GM23338 (cell line): ENCODE measurements at regions not wholly inside any gene's neighbourhood (a gene's known extent, or its start where the extent isn't known, plus 50 kb on each side); places are given as distances from the start of the nearest gene placed in this dataset.

Experiments used
- ATAC-seq: fragments of 200-7000 bp; cut with Tn5 transposase; 3 replicates; pipeline ENCODE4 v1.9.1; 2020
- DNase-seq: peaks from one replicate; pipeline ENCODE4 v3.0.0-alpha.2; 2015; ENCODE audit warnings: low spot score
- H2AFZ ChIP-seq: fragments of 200-600 bp; sonication (generic); 2 replicates; pipeline ENCODE4 v1.8.0; 2016; ENCODE audit warnings: antibody characterized with exemption, mild to moderate bottlenecking, moderate library complexity
- H3F3A ChIP-seq: fragments of 200-600 bp; sonication (generic); replicated peaks from 2 replicates; pipeline ENCODE4 v1.8.0; 2017; ENCODE audit warnings: antibody characterized with exemption, mixed run types, low read depth
- H3K27ac ChIP-seq: fragments of 200-600 bp; sonication (generic); 2 replicates; pipeline ENCODE4 v1.6.1; 2016; ENCODE audit warnings: low read depth
- H3K27me3 ChIP-seq: fragments of 200-600 bp; sonication (generic); 2 replicates; pipeline ENCODE4 v1.8.0; 2016; ENCODE audit warnings: mild to moderate bottlenecking, mixed run types, moderate library complexity; ENCODE audit not compliant: insufficient read depth
- H3K36me3 ChIP-seq: fragments of 200-600 bp; sonication (generic); 2 replicates; pipeline ENCODE4 v1.8.0; 2016; ENCODE audit warnings: mild to moderate bottlenecking; ENCODE audit not compliant: insufficient read depth
- H3K4me1 ChIP-seq: fragments of 200-600 bp; sonication (generic); 2 replicates; pipeline ENCODE4 v1.8.0; 2016; ENCODE audit warnings: mild to moderate bottlenecking, moderate library complexity; ENCODE audit not compliant: insufficient read depth
- H3K4me2 ChIP-seq: fragments of 200-600 bp; sonication (generic); 2 replicates; pipeline ENCODE4 v1.7.1; 2017; ENCODE audit warnings: mixed run types
- H3K4me3 ChIP-seq: fragments of 200-600 bp; sonication (generic); 2 replicates; pipeline ENCODE4 v1.6.1; 2016; ENCODE audit warnings: mixed run types
- H3K79me2 ChIP-seq: fragments of 200-600 bp; sonication (generic); replicated peaks from 2 replicates; pipeline ENCODE4 v1.8.0; 2017; ENCODE audit warnings: mild to moderate bottlenecking; ENCODE audit not compliant: insufficient read depth
- H3K9me2 ChIP-seq: fragments of 200-600 bp; sonication (generic); 2 replicates; pipeline ENCODE4 v1.8.0; 2017; ENCODE audit not compliant: insufficient read depth
- H4K20me1 ChIP-seq: fragments of 200-600 bp; sonication (generic); replicated peaks from 2 replicates; pipeline ENCODE4 v1.8.0; 2017; ENCODE audit warnings: mild to moderate bottlenecking; ENCODE audit not compliant: insufficient read depth
- H3K27ac Mint-ChIP-seq: 2 replicates; pipeline ENCODE4 v1.8.0; 2020; ENCODE audit warnings: inconsistent platforms, mild to moderate bottlenecking, moderate library complexity, mixed read lengths
- H3K27me3 Mint-ChIP-seq: 3 replicates; pipeline ENCODE4 v1.8.0; 2022; ENCODE audit warnings: low read depth, mild to moderate bottlenecking, moderate library complexity, mixed read lengths, inconsistent platforms; ENCODE audit not compliant: insufficient read depth, poor library complexity
- H3K36me3 Mint-ChIP-seq: 3 replicates; pipeline ENCODE4 v1.8.0; 2021; ENCODE audit warnings: low read depth, mild to moderate bottlenecking, inconsistent platforms, moderate library complexity, mixed read lengths
- H3K4me1 Mint-ChIP-seq: 3 replicates; pipeline ENCODE4 v1.8.0; 2020; ENCODE audit warnings: mild to moderate bottlenecking, inconsistent platforms, mixed read lengths
- H3K4me3 Mint-ChIP-seq: 3 replicates; pipeline ENCODE4 v1.8.0; 2021; ENCODE audit warnings: moderate library complexity, mild to moderate bottlenecking, inconsistent platforms, mixed read lengths
- H3K9me3 Mint-ChIP-seq: 3 replicates; pipeline ENCODE4 v1.8.0; 2020; ENCODE audit warnings: moderate library complexity, mild to moderate bottlenecking, inconsistent platforms, mixed read lengths
- CREB1 ChIP-seq: fragments of 250-450 bp; sonication (Bioruptor Pico); IDR thresholded peaks from 2 replicates; pipeline ENCODE4 v1.5.0; 2020; ENCODE audit warnings: low read depth, mild to moderate bottlenecking, moderate library complexity
- EZH2 ChIP-seq: fragments of 200-600 bp; sonication (generic); IDR thresholded peaks from one replicate; pipeline ENCODE4 v1.8.0; 2017; ENCODE audit warnings: antibody characterized with exemption, mild to moderate bottlenecking, low read depth; ENCODE audit not compliant: unreplicated experiment
- EZH2phosphoT487 ChIP-seq: fragments of 200-600 bp; sonication (generic); IDR thresholded peaks from one replicate; pipeline ENCODE4 v1.8.1; 2018; ENCODE audit warnings: antibody characterized with exemption; ENCODE audit not compliant: unreplicated experiment
- JUNB ChIP-seq: IDR thresholded peaks from one replicate; pipeline ENCODE4 v1.6.1; 2016; ENCODE audit warnings: antibody characterized with exemption; ENCODE audit not compliant: unreplicated experiment
- NANOG ChIP-seq: IDR thresholded peaks from 2 replicates; pipeline ENCODE4 v1.6.1; 2016; ENCODE audit warnings: antibody characterized with exemption, borderline replicate concordance
- POLR2AphosphoS5 ChIP-seq: IDR thresholded peaks from 2 replicates; pipeline ENCODE4 v1.6.1; 2016; ENCODE audit warnings: antibody characterized with exemption, low read depth
- STAT1 ChIP-seq: IDR thresholded peaks from one replicate; pipeline ENCODE4 v1.6.1; 2016; ENCODE audit warnings: antibody characterized with exemption; ENCODE audit not compliant: unreplicated experiment
- ZNF114 ChIP-seq: fragments of 250-450 bp; sonication (Bioruptor Pico); IDR thresholded peaks from 2 replicates; pipeline ENCODE4 v1.5.0; 2020; ENCODE audit warnings: mild to moderate bottlenecking, moderate library complexity
- TF ChIP-seq, protein P1 (sequence below), 2 experiments: fragments of 200-600 bp in 1 of 2; sonication (generic) in 1 of 2; conservative IDR thresholded peaks; 2 replicates each; pipeline versions ENCODE4 v1.5.1 to v1.6.1; 2016 to 2017; ENCODE audit warnings: antibody characterized with exemption in 2 of 2, low read depth in 2 of 2, mild to moderate bottlenecking in 2 of 2, moderate library complexity in 1 of 2
- TF ChIP-seq, protein P2 (sequence below): IDR thresholded peaks from 2 replicates; pipeline ENCODE4 v1.6.1; 2016; ENCODE audit warnings: antibody characterized with exemption
- TF ChIP-seq, protein P3 (sequence below): IDR thresholded peaks from one replicate; pipeline ENCODE4 v1.6.1; 2018; ENCODE audit warnings: antibody characterized with exemption; ENCODE audit not compliant: unreplicated experiment
- TF ChIP-seq, protein P4 (sequence below): fragments of 250-450 bp; sonication (Bioruptor Pico); IDR thresholded peaks from 2 replicates; pipeline ENCODE4 v1.5.0; 2020; ENCODE audit warnings: mild to moderate bottlenecking, moderate library complexity

DNA sequence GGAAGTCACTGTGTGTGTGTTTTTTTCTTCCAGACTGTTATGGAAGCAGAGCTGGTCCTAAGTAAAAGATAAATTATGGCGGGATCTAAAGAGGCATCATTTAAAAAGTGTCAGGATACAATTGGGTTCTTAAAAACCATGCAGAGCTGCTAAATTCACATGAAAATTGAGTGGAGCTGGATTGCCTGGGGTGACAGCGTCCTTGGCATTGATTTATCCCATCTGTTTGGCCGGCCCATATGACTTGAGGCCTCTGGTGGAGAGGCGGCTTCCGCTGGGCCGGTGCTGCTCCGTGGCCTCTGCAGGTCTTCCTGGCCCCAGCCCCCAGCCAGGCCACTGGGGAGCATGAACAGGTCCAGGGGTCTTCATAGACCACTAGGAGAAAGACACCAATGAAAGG, 165.5 kb downstream of the GLI2 start (continued):
- TF ChIP-seq CREB1, result no peak
- no peak for TF ChIP-seq STAT1
- TF ChIP-seq, protein P1, sequence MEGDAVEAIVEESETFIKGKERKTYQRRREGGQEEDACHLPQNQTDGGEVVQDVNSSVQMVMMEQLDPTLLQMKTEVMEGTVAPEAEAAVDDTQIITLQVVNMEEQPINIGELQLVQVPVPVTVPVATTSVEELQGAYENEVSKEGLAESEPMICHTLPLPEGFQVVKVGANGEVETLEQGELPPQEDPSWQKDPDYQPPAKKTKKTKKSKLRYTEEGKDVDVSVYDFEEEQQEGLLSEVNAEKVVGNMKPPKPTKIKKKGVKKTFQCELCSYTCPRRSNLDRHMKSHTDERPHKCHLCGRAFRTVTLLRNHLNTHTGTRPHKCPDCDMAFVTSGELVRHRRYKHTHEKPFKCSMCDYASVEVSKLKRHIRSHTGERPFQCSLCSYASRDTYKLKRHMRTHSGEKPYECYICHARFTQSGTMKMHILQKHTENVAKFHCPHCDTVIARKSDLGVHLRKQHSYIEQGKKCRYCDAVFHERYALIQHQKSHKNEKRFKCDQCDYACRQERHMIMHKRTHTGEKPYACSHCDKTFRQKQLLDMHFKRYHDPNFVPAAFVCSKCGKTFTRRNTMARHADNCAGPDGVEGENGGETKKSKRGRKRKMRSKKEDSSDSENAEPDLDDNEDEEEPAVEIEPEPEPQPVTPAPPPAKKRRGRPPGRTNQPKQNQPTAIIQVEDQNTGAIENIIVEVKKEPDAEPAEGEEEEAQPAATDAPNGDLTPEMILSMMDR (conservative IDR thresholded peaks at IDR 0.05; ENCODE audit: low read depth in 2 of 2), result no peak
- TF ChIP-seq EZH2phosphoT487, result no peak

DNA sequence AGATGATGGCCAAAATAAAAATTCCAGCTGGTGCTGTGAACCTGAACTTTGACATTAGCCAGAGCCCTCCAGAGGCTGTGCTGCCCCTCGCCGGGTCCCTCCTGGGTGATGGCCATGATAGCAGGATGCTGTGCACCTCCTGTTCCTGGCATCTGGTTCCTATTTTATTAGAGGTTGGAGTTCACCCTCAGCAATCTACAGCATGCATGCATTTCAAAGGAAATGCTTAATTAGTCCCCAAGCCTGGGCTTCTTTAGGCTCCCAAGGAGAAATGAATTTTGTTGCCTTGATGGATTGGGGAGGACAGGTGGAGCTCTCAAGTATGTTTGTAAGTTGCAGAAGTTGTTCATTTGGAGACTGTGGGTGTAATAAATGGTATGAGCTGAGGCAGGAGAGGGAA, 166.9 kb downstream of the GLI2 start:
- no peak for DNase-seq
- H3K36me3 Mint-ChIP-seq, result peaks cover 3% of the 10 kb centered on the region; the same call in 1 of the 3 replicates
- Histone ChIP-seq H3K36me3 (no peaks in the 10 kb centered on the region), H3F3A (peaks cover 4% of the 10 kb centered on the region; the same call in 1 of the 2 replicates), H4K20me1 (peaks cover 50% of the 10 kb centered on the region), H3K4me2 (no peak overlapping the region), H3K4me1 (peaks cover 34% of the 10 kb centered on the region), H3K27ac (no peak overlapping the region), H3K27me3 (no peaks in the 10 kb centered on the region), H3K79me2 (peaks cover 43% of the 10 kb centered on the region), H2AFZ (no peak overlapping the region), H3K4me3 (no peak overlapping the region), H3K9me2 (no peaks in the 10 kb centered on the region)
- ATAC-seq, result no peak
- H3K4me1 Mint-ChIP-seq, result peaks cover 64% of the 10 kb centered on the region
- TF ChIP-seq NANOG, result no peak
- TF ChIP-seq, protein P2, sequence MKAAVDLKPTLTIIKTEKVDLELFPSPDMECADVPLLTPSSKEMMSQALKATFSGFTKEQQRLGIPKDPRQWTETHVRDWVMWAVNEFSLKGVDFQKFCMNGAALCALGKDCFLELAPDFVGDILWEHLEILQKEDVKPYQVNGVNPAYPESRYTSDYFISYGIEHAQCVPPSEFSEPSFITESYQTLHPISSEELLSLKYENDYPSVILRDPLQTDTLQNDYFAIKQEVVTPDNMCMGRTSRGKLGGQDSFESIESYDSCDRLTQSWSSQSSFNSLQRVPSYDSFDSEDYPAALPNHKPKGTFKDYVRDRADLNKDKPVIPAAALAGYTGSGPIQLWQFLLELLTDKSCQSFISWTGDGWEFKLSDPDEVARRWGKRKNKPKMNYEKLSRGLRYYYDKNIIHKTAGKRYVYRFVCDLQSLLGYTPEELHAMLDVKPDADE, result no peak
- no peak for TF ChIP-seq ZNF114 (CRISPR knock-in tag)
- no peak for TF ChIP-seq JUNB
- no peak for TF ChIP-seq EZH2phosphoT487
- no peak for TF ChIP-seq EZH2
- TF ChIP-seq, protein P3, sequence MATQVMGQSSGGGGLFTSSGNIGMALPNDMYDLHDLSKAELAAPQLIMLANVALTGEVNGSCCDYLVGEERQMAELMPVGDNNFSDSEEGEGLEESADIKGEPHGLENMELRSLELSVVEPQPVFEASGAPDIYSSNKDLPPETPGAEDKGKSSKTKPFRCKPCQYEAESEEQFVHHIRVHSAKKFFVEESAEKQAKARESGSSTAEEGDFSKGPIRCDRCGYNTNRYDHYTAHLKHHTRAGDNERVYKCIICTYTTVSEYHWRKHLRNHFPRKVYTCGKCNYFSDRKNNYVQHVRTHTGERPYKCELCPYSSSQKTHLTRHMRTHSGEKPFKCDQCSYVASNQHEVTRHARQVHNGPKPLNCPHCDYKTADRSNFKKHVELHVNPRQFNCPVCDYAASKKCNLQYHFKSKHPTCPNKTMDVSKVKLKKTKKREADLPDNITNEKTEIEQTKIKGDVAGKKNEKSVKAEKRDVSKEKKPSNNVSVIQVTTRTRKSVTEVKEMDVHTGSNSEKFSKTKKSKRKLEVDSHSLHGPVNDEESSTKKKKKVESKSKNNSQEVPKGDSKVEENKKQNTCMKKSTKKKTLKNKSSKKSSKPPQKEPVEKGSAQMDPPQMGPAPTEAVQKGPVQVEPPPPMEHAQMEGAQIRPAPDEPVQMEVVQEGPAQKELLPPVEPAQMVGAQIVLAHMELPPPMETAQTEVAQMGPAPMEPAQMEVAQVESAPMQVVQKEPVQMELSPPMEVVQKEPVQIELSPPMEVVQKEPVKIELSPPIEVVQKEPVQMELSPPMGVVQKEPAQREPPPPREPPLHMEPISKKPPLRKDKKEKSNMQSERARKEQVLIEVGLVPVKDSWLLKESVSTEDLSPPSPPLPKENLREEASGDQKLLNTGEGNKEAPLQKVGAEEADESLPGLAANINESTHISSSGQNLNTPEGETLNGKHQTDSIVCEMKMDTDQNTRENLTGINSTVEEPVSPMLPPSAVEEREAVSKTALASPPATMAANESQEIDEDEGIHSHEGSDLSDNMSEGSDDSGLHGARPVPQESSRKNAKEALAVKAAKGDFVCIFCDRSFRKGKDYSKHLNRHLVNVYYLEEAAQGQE, result no peak
- TF ChIP-seq, protein P4, sequence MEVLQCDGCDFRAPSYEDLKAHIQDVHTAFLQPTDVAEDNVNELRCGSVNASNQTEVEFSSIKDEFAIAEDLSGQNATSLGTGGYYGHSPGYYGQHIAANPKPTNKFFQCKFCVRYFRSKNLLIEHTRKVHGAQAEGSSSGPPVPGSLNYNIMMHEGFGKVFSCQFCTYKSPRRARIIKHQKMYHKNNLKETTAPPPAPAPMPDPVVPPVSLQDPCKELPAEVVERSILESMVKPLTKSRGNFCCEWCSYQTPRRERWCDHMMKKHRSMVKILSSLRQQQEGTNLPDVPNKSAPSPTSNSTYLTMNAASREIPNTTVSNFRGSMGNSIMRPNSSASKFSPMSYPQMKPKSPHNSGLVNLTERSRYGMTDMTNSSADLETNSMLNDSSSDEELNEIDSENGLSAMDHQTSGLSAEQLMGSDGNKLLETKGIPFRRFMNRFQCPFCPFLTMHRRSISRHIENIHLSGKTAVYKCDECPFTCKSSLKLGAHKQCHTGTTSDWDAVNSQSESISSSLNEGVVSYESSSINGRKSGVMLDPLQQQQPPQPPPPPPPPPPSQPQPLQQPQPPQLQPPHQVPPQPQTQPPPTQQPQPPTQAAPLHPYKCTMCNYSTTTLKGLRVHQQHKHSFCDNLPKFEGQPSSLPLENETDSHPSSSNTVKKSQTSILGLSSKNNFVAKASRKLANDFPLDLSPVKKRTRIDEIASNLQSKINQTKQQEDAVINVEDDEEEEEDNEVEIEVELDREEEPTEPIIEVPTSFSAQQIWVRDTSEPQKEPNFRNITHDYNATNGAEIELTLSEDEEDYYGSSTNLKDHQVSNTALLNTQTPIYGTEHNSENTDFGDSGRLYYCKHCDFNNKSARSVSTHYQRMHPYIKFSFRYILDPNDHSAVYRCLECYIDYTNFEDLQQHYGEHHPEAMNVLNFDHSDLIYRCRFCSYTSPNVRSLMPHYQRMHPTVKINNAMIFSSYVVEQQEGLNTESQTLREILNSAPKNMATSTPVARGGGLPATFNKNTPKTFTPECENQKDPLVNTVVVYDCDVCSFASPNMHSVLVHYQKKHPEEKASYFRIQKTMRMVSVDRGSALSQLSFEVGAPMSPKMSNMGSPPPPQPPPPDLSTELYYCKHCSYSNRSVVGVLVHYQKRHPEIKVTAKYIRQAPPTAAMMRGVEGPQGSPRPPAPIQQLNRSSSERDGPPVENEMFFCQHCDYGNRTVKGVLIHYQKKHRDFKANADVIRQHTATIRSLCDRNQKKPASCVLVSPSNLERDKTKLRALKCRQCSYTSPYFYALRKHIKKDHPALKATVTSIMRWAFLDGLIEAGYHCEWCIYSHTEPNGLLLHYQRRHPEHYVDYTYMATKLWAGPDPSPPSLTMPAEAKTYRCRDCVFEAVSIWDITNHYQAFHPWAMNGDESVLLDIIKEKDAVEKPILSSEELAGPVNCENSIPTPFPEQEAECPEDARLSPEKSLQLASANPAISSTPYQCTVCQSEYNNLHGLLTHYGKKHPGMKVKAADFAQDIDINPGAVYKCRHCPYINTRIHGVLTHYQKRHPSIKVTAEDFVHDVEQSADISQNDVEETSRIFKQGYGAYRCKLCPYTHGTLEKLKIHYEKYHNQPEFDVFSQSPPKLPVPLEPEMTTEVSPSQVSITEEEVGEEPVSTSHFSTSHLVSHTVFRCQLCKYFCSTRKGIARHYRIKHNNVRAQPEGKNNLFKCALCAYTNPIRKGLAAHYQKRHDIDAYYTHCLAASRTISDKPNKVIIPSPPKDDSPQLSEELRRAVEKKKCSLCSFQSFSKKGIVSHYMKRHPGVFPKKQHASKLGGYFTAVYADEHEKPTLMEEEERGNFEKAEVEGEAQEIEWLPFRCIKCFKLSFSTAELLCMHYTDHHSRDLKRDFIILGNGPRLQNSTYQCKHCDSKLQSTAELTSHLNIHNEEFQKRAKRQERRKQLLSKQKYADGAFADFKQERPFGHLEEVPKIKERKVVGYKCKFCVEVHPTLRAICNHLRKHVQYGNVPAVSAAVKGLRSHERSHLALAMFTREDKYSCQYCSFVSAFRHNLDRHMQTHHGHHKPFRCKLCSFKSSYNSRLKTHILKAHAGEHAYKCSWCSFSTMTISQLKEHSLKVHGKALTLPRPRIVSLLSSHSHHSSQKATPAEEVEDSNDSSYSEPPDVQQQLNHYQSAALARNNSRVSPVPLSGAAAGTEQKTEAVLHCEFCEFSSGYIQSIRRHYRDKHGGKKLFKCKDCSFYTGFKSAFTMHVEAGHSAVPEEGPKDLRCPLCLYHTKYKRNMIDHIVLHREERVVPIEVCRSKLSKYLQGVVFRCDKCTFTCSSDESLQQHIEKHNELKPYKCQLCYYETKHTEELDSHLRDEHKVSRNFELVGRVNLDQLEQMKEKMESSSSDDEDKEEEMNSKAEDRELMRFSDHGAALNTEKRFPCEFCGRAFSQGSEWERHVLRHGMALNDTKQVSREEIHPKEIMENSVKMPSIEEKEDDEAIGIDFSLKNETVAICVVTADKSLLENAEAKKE (CRISPR knock-in tag), result no peak
- no peak for TF ChIP-seq CREB1
- no peak for TF ChIP-seq POLR2AphosphoS5
- TF ChIP-seq STAT1, result no peak
- no peaks in the 10 kb centered on the region; the same call in 2 of the 3 replicates for H3K9me3 Mint-ChIP-seq
- peaks cover 6% of the 10 kb centered on the region for H3K27me3 Mint-ChIP-seq
- H3K4me3 Mint-ChIP-seq, result no peak overlapping the region
- H3K27ac Mint-ChIP-seq, result no peak overlapping the region
